CD14-positive monocyte (primary cell): ENCODE measurements at regions not wholly inside any gene's neighbourhood (a gene's known extent, or its start where the extent isn't known, plus 50 kb on each side); places are given as distances from the start of the nearest gene placed in this dataset.

ENCODE experiments used
- DNase-seq, 3 donors: peaks; one replicate each; pipeline ENCODE4 v3.0.0-alpha.2; 2011 to 2022
- H2AFZ ChIP-seq: 2 replicates; pipeline ENCODE4 v1.6.0; 2012; ENCODE audit warnings: mild to moderate bottlenecking, low read depth, low read length, inconsistent platforms; ENCODE audit not compliant: insufficient read depth, poor library complexity, severe bottlenecking
- H3K27ac ChIP-seq, 2 donors: 1 replicate in 1 of 2; 2 replicates in 1 of 2; pipeline ENCODE4 v1.5.1; 2012 to 2013; ENCODE audit warnings: low read length in 2 of 2, control low read depth in 1 of 2, inconsistent platforms in 1 of 2, low read depth in 1 of 2, mild to moderate bottlenecking in 1 of 2
- H3K27me3 ChIP-seq, 2 donors: one replicate each; pipeline versions ENCODE4 v1.6.0 to v1.6.1; 2011 to 2013; ENCODE audit warnings: low read length in 2 of 2; ENCODE audit not compliant: control insufficient read depth in 2 of 2, insufficient read depth in 2 of 2
- H3K36me3 ChIP-seq, 2 donors: replicated peaks in 1 of 2; 1 replicate in 1 of 2; 2 replicates in 1 of 2; pipeline versions ENCODE4 v1.5.1 to v1.6.1; 2012 to 2013; ENCODE audit warnings: low read length in 2 of 2, control low read depth in 1 of 2, inconsistent platforms in 1 of 2, mild to moderate bottlenecking in 1 of 2; ENCODE audit not compliant: insufficient read depth in 2 of 2, control insufficient read depth in 1 of 2
- H3K4me1 ChIP-seq, 2 donors: 1 replicate in 1 of 2; 2 replicates in 1 of 2; pipeline versions ENCODE4 v1.5.1 to v1.6.1; 2012 to 2013; ENCODE audit warnings: low read length in 2 of 2, control low read depth in 1 of 2, inconsistent platforms in 1 of 2, mild to moderate bottlenecking in 1 of 2, moderate library complexity in 1 of 2; ENCODE audit not compliant: insufficient read depth in 2 of 2, control insufficient read depth in 1 of 2
- H3K4me2 ChIP-seq: replicated peaks from 2 replicates; pipeline ENCODE3; 2012; ENCODE audit warnings: low read length, moderate library complexity, mild to moderate bottlenecking; ENCODE audit not compliant: poor library complexity, severe bottlenecking; ENCODE audit errors: extremely low read depth
- H3K4me3 ChIP-seq, 3 experiments: fragments of 200-600 bp in 1 of 3; sonication (generic) in 1 of 3; replicated peaks in 1 of 3; 1 replicate in 2 of 3; 2 replicates in 1 of 3; pipeline ENCODE4 v1.5.1; 2011 to 2013; ENCODE audit warnings: low read length in 3 of 3, mild to moderate bottlenecking in 3 of 3, control low read depth in 2 of 3, low read depth in 2 of 3, inconsistent platforms in 1 of 3, moderate library complexity in 1 of 3
- H3K79me2 ChIP-seq: 2 replicates; pipeline ENCODE4 v1.6.0; 2012; ENCODE audit warnings: mild to moderate bottlenecking, control low read depth, inconsistent platforms, low read length, moderate library complexity; ENCODE audit not compliant: insufficient read depth
- H3K9ac ChIP-seq: 2 replicates; pipeline ENCODE4 v1.6.0; 2017; ENCODE audit warnings: low read length, mild to moderate bottlenecking; ENCODE audit not compliant: insufficient read depth, poor library complexity, severe bottlenecking
- H3K9me3 ChIP-seq, 2 donors: replicated peaks in 1 of 2; 1 replicate in 1 of 2; 2 replicates in 1 of 2; pipeline versions ENCODE4 v1.5.1 to v1.6.1; 2012 to 2013; ENCODE audit warnings: low read length in 2 of 2, control low read depth in 1 of 2; ENCODE audit not compliant: control insufficient read depth in 1 of 2, insufficient read depth in 1 of 2
- H4K20me1 ChIP-seq: 2 replicates; pipeline ENCODE4 v1.6.0; 2012; ENCODE audit warnings: mild to moderate bottlenecking, low read length, control low read depth, moderate library complexity; ENCODE audit not compliant: insufficient read depth
- H3K27ac Mint-ChIP-seq, 7 donors: one replicate each; pipeline ENCODE4 v1.8.0; 2020; ENCODE audit warnings: mild to moderate bottlenecking in 7 of 7, mixed read lengths in 7 of 7, moderate library complexity in 6 of 7, inconsistent platforms in 2 of 7
- H3K27me3 Mint-ChIP-seq, 3 donors: one replicate each; pipeline ENCODE4 v1.8.0; 2021 to 2022; ENCODE audit warnings: low read depth in 3 of 3, mild to moderate bottlenecking in 3 of 3, mixed read lengths in 3 of 3, moderate library complexity in 3 of 3, inconsistent platforms in 1 of 3
- H3K36me3 Mint-ChIP-seq, 2 donors: one replicate each; pipeline ENCODE4 v1.8.0; 2020; ENCODE audit warnings: mixed read lengths in 2 of 2, inconsistent platforms in 1 of 2, mild to moderate bottlenecking in 1 of 2
- H3K4me1 Mint-ChIP-seq: one replicate; pipeline ENCODE4 v1.8.0; 2020; ENCODE audit warnings: mild to moderate bottlenecking, mixed read lengths
- H3K4me3 Mint-ChIP-seq, 2 donors: one replicate each; pipeline ENCODE4 v1.8.0; 2020; ENCODE audit warnings: mild to moderate bottlenecking in 2 of 2, mixed read lengths in 2 of 2, moderate library complexity in 1 of 2
- H3K9me3 Mint-ChIP-seq, 7 donors: one replicate each; pipeline ENCODE4 v1.8.0; 2020 to 2022; ENCODE audit warnings: mixed read lengths in 7 of 7, mild to moderate bottlenecking in 6 of 7, moderate library complexity in 6 of 7, inconsistent platforms in 2 of 7
- WGBS: methylation state at CpG from one replicate; pipeline ENCODE4 v1.1.5; 2013; ENCODE audit warnings: missing lambda C conversion rate; ENCODE audit not compliant: insufficient coverage; 5-methylcytosine and 5-hydroxymethylcytosine counted together
- intact Hi-C, 2 donors: fragments of 100-400 bp; cut with micrococcal nuclease; formaldehyde crosslinking; loops; one replicate each; pipeline versions ENCODE4 v1.15.0 to v1.15.1; 2023
- TF ChIP-seq, protein P1 (sequence below): fragments of 200-600 bp; IDR thresholded peaks from one replicate; pipeline ENCODE4 v1.8.0; 2022; ENCODE audit warnings: antibody characterized with exemption, mild to moderate bottlenecking

DNA sequence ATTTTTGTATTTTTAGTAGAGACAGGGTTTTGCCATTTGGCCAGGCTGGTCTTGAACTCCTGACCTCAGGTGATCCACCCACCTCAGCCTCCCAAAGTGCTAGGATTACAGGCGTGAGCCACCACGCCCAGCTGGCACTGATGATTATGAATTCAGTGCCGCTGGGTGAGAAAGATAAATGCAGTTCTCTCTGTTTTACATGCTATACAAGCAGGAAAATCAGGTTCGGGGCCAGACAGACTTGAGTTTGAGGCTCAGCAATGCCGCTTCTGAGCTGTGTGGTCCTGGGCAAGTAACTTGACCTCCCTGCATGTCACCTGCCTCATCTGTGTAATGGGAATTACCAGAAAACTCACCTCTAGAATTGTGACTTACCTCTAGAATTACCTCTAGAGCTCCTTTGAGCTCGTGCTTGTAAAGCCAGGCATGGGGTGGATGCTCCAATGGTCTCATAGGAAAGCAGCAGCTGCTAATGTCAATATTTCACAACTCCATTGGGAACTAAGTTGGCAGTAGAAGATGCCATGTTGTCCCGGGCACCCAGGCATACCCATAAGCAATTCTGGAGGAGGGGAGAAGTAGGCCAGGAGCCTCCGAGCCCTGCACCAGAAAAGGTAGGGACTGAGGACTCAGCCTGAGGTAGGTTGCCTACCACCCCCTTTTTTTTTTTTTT is 119.8 kb upstream of the SLC25A33 start:
- Histone ChIP-seq H2AFZ (no peak overlapping the region), H3K4me3 (no peak overlapping the region), H4K20me1 (no peaks in the 10 kb centered on the region), H3K27ac (no peak overlapping the region), H3K79me2 (no peaks in the 10 kb centered on the region), H3K9ac (no peak overlapping the region), H3K9me3 (peaks cover 0 to 3% of the 10 kb centered on the region in 2 donors), H3K27me3 (peaks cover 0 to 3% of the 10 kb centered on the region in 2 donors), H3K4me1 (no peaks in the 10 kb centered on the region), H3K4me2 (no peak overlapping the region), H3K36me3 (no peaks in the 10 kb centered on the region)
- 100% methylated on average over 1 of the region's 8 CpGs for WGBS
- H3K9me3 Mint-ChIP-seq = peaks cover 0 to 4% (median 0%) of the 10 kb centered on the region in 7 donors
- peaks cover 12 to 23% (median 14%) of the 10 kb centered on the region in 3 donors for H3K27me3 Mint-ChIP-seq
- H3K4me3 Mint-ChIP-seq = no peak overlapping the region
- intact Hi-C loops = no loop called here
- H3K27ac Mint-ChIP-seq = no peak overlapping the region
- TF ChIP-seq, protein P1, sequence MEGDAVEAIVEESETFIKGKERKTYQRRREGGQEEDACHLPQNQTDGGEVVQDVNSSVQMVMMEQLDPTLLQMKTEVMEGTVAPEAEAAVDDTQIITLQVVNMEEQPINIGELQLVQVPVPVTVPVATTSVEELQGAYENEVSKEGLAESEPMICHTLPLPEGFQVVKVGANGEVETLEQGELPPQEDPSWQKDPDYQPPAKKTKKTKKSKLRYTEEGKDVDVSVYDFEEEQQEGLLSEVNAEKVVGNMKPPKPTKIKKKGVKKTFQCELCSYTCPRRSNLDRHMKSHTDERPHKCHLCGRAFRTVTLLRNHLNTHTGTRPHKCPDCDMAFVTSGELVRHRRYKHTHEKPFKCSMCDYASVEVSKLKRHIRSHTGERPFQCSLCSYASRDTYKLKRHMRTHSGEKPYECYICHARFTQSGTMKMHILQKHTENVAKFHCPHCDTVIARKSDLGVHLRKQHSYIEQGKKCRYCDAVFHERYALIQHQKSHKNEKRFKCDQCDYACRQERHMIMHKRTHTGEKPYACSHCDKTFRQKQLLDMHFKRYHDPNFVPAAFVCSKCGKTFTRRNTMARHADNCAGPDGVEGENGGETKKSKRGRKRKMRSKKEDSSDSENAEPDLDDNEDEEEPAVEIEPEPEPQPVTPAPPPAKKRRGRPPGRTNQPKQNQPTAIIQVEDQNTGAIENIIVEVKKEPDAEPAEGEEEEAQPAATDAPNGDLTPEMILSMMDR = no peak
- no peaks in the 10 kb centered on the region for H3K4me1 Mint-ChIP-seq
- H3K36me3 Mint-ChIP-seq = no peaks in the 10 kb centered on the region
- no peak for DNase-seq

DNA sequence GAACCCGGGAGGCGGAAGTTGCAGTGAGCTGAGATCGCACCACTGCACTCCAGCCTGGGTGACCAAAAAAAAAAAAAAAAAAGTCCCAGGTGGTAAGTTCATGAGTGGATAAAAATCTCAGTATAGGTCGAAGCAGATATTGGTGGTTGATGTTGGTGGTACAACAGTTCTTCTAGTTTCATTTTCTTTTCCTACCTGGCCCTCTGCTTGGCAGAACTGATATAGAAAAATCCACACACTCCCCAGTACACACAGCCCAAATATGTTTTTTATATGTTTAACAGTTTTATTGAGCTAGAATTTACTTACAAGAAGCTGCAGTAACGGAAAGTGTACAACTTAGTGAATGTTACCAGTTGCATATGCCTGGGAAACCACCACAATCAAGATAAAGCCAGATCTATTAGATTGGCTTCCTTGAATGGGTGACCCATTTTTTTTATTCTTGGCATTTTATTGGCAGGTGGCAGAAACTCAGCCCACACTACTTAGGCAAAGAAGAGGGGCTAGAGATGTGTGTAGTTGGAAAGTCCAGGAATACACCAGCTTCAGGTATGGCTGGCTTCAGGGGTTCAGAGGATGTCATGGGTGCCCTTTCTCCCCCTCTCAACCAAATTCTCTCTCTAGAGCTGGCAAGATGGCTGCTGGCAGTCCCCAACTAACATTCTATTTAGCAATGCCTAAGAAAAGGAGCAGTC is 118.3 kb upstream of the SLC25A33 start:
- intact Hi-C loops = no loop called here
- Mint-ChIP-seq H3K27me3 (peaks cover 21 to 34% (median 26%) of the 10 kb centered on the region in 3 donors), H3K36me3 (no peaks in the 10 kb centered on the region), H3K4me1 (peaks cover 10% of the 10 kb centered on the region), H3K27ac (no peak overlapping the region), H3K9me3 (peaks cover 0 to 4% (median 0%) of the 10 kb centered on the region in 7 donors), H3K4me3 (no peak overlapping the region)
- TF ChIP-seq, protein P1 = no peak
- Histone ChIP-seq H2AFZ (no peak overlapping the region), H3K4me2 (no peak overlapping the region), H3K9me3 (peaks cover 0 to 3% of the 10 kb centered on the region in 2 donors), H3K4me3 (no peak overlapping the region), H4K20me1 (no peaks in the 10 kb centered on the region), H3K27ac (no peak overlapping the region), H3K27me3 (peaks cover 0 to 11% of the 10 kb centered on the region in 2 donors), H3K4me1 (peaks cover 9% of the 10 kb centered on the region in 2 donors), H3K9ac (no peak overlapping the region), H3K79me2 (no peaks in the 10 kb centered on the region), H3K36me3 (no peaks in the 10 kb centered on the region)
- DNase-seq = no peak
- no CpG with 5 or more reads among the region's 5 CpGs for WGBS
